ENCODE measurements at regions not wholly inside any gene's neighbourhood (a gene's known extent, or its start where the extent isn't known, plus 50 kb on each side); places are given as distances from the start of the nearest gene placed in this dataset.

GRCh38 chr2:136323935-136324334, 206.0 kb upstream of the CXCR4 start:
- POLR2A ChIA-PET (ENCODE audit: low non-redundant PET) = no interaction called here
- intact Hi-C loops (cut with micrococcal nuclease; ENCODE audit: unreplicated experiment) = no loop called here

GRCh38 chr2:136323195-136323594, 205.2 kb upstream of the CXCR4 start:
- no TSS peak for BruUV-seq (replicated peaks)
- ChIA-PET CTCF (no interaction called here), POLR2A (ENCODE audit: low non-redundant PET) (no interaction called here)
- no peaks in the 10 kb centered on the region for H3K36me3 ChIP-seq (ENCODE audit: insufficient read depth, low read length, poor library complexity, severe bottlenecking)
- H3K9me3 ChIP-seq (ENCODE audit: low read depth, low read length, poor library complexity, severe bottlenecking) = no peaks in the 10 kb centered on the region
- H3K27me3 ChIP-seq (replicated peaks; ENCODE audit: insufficient read depth, low read depth, low read length, poor library complexity) = no peaks in the 10 kb centered on the region
- no peaks in the 10 kb centered on the region for H3K4me1 ChIP-seq (ENCODE audit: insufficient read depth, low read length, poor library complexity, severe bottlenecking)
- H3K4me3 ChIP-seq (ENCODE audit: low read depth, low read length, poor library complexity, severe bottlenecking) = no peak overlapping the region
- H3K27ac ChIP-seq (ENCODE audit: low read depth, low read length, poor library complexity, severe bottlenecking) = no peak overlapping the region
- TF ChIP-seq EZH2 (IDR thresholded peaks at IDR 0.05; ENCODE audit: borderline replicate concordance, low read depth, low read length, poor library complexity, severe bottlenecking) = no peak
- no peak for TF ChIP-seq CTCF (conservative IDR thresholded peaks at IDR 0.05; ENCODE audit: low read depth, low read length)
- no peak for DNase-seq (ENCODE audit: low spot score)
- intact Hi-C loops (cut with micrococcal nuclease; ENCODE audit: unreplicated experiment) = no loop called here

More at GRCh38 chr2:136323935-136324334, 206.0 kb upstream of the CXCR4 start:
- no peaks in the 10 kb centered on the region for H3K27me3 ChIP-seq (replicated peaks; ENCODE audit: insufficient read depth, low read depth, low read length, poor library complexity)
- no peak overlapping the region for H3K27ac ChIP-seq (ENCODE audit: low read depth, low read length, poor library complexity, severe bottlenecking)
- no peaks in the 10 kb centered on the region for H3K4me1 ChIP-seq (ENCODE audit: insufficient read depth, low read length, poor library complexity, severe bottlenecking)
- DNase-seq (ENCODE audit: low spot score) = no peak
- no peaks in the 10 kb centered on the region for H3K36me3 ChIP-seq (ENCODE audit: insufficient read depth, low read length, poor library complexity, severe bottlenecking)
- H3K9me3 ChIP-seq (ENCODE audit: low read depth, low read length, poor library complexity, severe bottlenecking) = no peaks in the 10 kb centered on the region
- no peak overlapping the region for H3K4me3 ChIP-seq (ENCODE audit: low read depth, low read length, poor library complexity, severe bottlenecking)
- no TSS peak for BruUV-seq (replicated peaks)
- CTCF ChIA-PET = no interaction called here
- no peak for TF ChIP-seq EZH2 (IDR thresholded peaks at IDR 0.05; ENCODE audit: borderline replicate concordance, low read depth, low read length, poor library complexity, severe bottlenecking)
- TF ChIP-seq CTCF (conservative IDR thresholded peaks at IDR 0.05; ENCODE audit: low read depth, low read length) = no peak

- no peak overlapping the region for H3K27ac ChIP-seq (ENCODE audit: low read depth, low read length, poor library complexity, severe bottlenecking)
- H3K9me3 ChIP-seq (ENCODE audit: low read depth, low read length, poor library complexity, severe bottlenecking) = no peaks in the 10 kb centered on the region
- CTCF ChIA-PET = no interaction called here
- no peak for DNase-seq (ENCODE audit: low spot score)
- BruUV-seq (replicated peaks) = no TSS peak
- POLR2A ChIA-PET (ENCODE audit: low non-redundant PET) = no interaction called here
- no peaks in the 10 kb centered on the region for H3K36me3 ChIP-seq (ENCODE audit: insufficient read depth, low read length, poor library complexity, severe bottlenecking)
- intact Hi-C loops (cut with micrococcal nuclease; ENCODE audit: unreplicated experiment) = no loop called here
- no peaks in the 10 kb centered on the region for H3K4me1 ChIP-seq (ENCODE audit: insufficient read depth, low read length, poor library complexity, severe bottlenecking)
- TF ChIP-seq CTCF (conservative IDR thresholded peaks at IDR 0.05; ENCODE audit: low read depth, low read length) = no peak
- TF ChIP-seq EZH2 (IDR thresholded peaks at IDR 0.05; ENCODE audit: borderline replicate concordance, low read depth, low read length, poor library complexity, severe bottlenecking) = no peak
- H3K27me3 ChIP-seq (replicated peaks; ENCODE audit: insufficient read depth, low read depth, low read length, poor library complexity) = no peaks in the 10 kb centered on the region
- no peak overlapping the region for H3K4me3 ChIP-seq (ENCODE audit: low read depth, low read length, poor library complexity, severe bottlenecking)
Observed at GRCh38 chr2:136322428-136322827, 204.5 kb upstream of the CXCR4 start.
